ENCODE measurements at regions not wholly inside any gene's neighbourhood (a gene's known extent, or its start where the extent isn't known, plus 50 kb on each side); places are given as distances from the start of the nearest gene placed in this dataset.
A peak's percentile ranks its signal among the peaks of the same experiment; 100 is the strongest.
"Not testable (repeated sequence)": the region's sequence is repeated elsewhere in the genome, so short reads cannot be mapped to it uniquely, and the experiment has no call there.

DNA sequence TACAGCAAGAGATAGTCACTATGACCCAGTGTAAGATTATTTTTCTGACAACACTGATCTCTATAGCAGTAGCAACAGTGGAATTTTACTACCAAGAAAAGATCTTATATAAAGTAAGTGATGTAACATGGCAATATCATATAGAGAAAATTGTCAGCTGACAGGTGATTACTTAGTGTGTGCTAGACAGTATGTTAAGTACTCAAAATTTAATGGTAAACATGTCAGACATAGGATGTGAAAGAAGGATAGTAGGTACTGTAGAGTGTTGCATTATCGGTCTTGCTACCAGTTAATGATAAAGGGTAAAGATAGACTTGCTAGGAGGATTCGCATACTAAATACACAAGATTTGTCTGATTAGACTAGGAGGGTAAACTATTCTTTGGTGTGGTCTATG lies 247.4 kb downstream of the CYLC2 start:
- no peak for DNase-seq

DNA sequence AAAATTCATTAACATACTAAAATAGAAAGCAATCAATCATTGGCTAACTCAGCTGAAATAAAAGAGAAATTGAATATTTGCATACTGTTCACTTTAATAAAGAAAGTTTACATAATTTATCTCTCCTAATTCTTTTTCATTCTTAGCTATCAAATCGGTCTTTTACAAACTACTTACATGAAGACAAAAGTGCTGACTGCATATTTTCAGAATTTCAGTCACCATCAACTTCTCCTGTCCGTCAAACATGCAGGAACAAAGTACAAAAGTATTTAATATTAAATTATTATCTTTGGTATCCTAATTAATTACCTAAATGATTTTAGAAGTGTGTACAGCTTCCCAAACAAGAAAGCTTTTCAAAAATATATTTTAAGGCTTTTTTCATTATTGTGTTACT lies 248.4 kb downstream of the CYLC2 start:
- no peak for DNase-seq

- no peak for DNase-seq
Measured at GRCh38 chr9:103245369-103245768, 250.2 kb downstream of the CYLC2 start.

- no peak for DNase-seq
Measured at GRCh38 chr9:103261951-103262350, 266.8 kb downstream of the CYLC2 start.

DNA sequence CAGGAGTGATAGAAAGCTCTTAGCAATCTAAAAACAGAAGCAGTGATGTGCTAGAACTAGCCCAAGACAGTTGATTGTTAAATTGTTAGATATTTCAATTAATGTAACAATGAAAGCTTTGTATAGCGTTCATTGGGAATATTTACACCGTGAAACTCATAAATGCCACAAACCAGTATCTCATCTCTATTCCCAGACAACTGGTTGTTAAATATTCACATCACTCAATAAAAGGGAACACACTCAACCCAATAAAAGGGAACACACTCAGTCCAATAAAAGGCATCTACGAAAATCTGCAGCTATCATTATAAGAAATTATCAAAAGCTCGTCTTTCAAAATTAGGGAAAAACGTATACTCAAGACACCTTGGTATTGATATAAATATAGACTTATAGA lies 270.9 kb downstream of the CYLC2 start:
- DNase-seq = no peak

DNA sequence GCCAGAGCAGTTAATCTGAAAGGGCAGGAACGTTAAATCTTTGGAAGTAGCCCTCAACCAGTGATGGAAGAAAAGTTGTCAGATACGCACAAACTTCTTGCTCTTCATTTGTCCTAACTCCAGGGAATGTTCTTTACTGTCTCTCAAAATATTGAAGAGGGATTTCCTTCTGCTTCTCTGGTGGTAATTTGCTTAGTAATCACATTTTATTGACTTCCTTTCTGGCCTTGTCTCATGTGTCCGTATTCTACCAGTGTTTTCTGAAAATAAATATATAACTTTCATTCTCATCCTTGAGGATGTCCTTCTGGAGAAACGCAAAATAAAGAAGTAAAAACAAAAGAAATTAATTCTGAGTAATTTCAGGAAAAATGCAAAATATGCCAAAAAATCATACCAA lies 282.1 kb downstream of the CYLC2 start:
- DNase-seq = no peak

DNA sequence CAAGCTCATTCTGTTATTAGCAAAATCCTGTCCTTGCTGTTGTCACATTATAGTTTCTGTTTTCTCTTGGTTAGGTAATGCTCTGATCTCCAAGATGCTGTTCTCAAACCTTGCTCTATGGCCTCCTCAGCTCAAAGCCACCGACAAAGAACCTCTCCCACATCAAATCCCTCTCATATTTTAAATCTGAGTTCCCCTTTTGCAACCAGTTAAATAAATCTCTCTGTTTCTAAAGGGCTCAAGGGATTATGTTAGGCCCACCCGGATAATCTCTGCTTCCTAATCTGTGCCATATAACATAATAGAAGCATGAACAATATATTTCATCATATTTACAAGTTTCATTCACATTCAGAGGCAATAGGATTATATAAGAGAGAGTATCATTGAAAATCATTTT lies 286.0 kb downstream of the CYLC2 start:
- DNase-seq = no peak

DNA sequence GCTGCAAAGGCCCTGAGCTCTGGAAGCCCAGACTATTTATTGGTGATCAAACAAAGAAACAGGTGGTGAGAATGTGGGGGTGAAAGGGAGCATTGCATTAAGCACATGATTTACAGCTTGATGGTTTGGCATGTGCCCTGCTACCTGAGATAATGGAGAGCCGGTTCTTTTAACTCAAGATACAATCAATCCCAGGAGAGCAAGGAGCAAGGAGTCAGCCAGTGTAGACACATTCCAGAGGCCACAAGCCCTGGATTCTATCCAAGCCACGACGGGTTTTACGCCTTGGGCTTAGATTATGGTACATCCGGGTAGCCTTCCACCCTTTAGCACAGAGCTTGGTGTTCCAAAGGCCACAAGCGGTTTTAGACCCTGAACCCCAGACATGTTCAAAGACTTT lies 292.2 kb downstream of the CYLC2 start:
- DNase-seq = no peak

DNA sequence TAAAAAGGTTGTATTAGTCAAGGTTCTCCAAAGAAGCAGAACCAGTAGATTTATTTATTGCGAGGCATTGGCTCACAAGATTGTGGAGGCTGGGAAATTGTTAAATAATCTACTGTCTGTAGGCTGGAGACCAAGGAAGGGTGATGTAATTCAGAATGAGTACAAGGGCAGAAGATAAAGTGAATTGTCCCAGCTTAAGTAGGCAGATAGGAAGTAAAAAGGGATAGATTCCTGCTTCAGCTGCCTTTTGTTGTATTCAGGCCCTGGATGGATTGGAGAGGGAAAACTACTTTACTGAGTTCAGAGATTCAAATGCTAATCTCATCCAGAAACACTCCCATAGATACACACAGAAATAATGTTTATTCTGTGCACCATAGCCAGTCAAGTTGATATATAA lies 301.1 kb downstream of the CYLC2 start:
- no peak for DNase-seq

DNA sequence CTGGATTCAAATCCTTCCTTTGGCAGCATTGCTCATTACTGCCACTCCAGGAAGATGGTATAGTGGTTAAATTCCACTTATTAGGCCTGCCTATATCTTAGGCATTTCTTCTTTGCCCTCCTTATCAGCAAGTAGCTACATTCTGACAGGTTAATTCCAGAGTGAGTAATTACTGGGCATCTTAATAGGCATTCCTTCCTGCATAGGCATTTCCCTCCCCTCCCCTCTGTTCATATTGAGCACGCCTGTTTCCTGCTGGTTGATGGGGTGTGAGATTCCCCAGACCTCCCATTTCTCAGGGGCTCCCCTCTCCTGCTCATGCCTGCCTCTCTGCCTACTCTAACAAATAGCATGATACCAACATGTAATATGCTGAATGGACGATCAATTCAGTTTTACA lies 305.9 kb downstream of the CYLC2 start:
- DNase-seq = no peak

- no peak for DNase-seq
Measured at GRCh38 chr9:103304797-103305196, 309.7 kb downstream of the CYLC2 start.

DNA sequence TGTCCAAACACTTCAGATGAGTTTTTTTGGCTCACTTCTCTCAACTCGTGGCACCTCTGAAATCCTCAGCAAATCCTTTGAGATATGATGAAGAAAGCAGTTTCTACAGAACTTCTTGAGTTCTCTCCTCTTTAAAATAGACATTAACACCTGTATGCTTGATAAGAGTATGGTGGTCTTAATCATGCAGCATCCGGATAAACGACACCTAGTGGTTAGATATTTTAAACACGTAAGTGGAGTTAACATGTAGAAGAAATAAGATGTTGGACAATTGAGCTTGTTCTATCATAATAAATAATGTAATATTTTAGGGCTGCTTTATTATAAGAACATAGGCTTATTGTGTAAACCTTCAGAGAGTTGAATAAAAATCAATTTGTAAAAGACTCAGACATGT lies 324.8 kb downstream of the CYLC2 start:
- no peak for DNase-seq

- no peak for DNase-seq
Measured at GRCh38 chr9:103323699-103324098, 328.6 kb downstream of the CYLC2 start.

DNA sequence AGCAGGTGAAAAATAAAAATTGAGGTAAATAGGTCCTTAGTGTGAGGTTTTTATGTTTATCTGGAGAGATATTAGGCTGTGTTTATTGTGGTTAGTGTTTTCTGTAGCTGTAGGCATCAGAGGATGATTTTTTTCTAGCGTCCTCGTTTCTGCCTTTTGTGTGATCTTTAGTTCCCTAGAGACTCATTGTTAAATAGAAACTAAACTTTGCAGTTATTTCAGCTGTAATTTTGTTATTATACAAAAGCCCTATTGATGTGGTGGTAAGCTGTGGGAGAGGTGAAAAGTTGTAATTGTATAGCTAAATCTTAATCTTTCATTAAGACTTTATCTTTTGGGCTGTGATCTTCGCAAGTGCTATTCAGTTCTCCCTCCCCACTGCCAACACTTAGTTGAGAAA lies 340.3 kb downstream of the CYLC2 start:
- DNase-seq = no peak

DNA sequence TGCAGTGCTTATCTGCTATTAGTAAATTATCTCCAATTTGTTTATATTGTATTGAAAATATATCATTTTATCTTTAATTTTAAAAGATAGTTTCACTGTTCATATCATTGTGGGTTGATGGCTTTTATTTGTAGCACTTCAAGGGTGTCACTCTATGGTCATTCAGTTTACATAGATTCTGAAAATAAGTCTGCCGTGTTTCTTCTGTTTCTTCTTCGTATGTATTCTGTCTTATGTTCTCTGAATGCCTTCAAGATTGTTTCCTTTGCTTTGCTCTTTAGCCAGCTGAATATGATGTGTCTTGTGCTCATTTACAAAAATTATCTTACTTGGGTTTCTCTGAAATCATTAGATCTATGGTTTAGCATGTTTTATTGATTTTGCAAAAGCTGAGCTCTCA lies 359.9 kb downstream of the CYLC2 start:
- DNase-seq = no peak

GRCh38 chr9:103357980-103358379 lies 362.8 kb downstream of the CYLC2 start:
- not testable (repeated sequence) for DNase-seq

- DNase-seq = no peak
Measured at GRCh38 chr9:103361906-103362305, 366.8 kb downstream of the CYLC2 start.

GRCh38 chr9:103362986-103363385 lies 367.9 kb downstream of the CYLC2 start:
- DNase-seq = no peak

DNA sequence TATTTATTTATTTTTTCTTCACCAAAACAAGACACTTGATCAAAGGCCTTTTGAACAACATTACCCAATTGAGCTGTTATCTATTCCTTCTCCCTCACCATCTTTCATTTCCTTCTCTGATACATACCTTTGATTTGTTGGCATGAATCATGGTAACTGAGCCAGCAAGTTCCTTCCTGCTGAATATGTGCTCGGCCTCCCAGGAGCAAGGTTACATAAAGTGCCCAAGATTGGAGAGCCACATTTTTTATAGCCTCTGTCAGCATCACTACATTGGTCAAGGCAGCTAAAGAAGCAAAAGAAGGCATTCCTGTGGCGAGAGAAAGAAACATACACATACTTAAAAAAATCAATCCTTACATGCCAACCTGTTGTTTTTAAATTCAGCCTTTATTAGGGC lies 369.6 kb downstream of the CYLC2 start:
- no peak for DNase-seq

DNA sequence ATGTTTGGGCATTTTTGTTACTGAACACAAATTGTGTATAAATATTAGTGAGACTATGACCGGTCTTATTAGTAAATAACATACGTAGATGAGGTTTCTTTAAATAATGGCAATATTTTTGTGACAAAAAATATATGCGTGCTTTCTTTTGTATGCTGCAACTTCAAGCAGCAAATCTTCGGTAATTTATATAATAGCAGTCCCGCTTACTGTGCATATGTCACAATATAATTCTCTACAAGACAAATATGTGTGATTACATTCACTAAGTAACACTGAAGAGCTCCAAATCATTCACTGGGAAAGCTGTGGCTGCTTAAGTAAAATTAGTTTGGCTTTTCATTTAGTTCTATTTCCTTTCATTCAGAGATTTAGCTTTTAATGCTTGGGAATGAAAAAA lies 376.0 kb downstream of the CYLC2 start:
- no peak for DNase-seq

DNA sequence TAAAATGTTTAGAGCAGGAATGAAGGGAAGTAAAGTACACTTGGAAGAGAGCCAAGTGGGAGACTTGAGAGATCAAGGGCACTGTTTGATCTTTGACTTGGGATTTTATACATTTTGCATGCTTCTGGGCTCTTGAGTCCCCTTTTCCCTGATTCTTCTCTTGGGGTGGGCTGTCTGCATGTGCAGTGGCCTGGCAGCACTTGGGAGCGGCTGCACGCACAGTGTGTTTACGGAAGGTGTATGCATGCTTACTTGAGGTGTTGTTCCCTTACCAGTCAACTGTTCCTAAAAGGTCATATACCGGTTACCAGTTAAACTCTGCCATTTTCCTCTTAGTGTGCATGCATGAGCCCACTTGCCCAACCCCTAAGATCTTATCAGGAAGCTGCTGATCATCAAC lies 377.7 kb downstream of the CYLC2 start:
- DNase-seq = no peak

GRCh38 chr9:103377667-103378066 lies 382.5 kb downstream of the CYLC2 start:
- no peak for DNase-seq

GRCh38 chr9:103397868-103398600 lies 402.9 kb downstream of the CYLC2 start:
- peak in 1 of 2 donors; percentile 7 for DNase-seq

GRCh38 chr9:103399535-103399934 lies 404.4 kb downstream of the CYLC2 start:
- DNase-seq = no peak

- no peak for DNase-seq
Measured at GRCh38 chr9:103407260-103407659, 412.1 kb downstream of the CYLC2 start.

DNA sequence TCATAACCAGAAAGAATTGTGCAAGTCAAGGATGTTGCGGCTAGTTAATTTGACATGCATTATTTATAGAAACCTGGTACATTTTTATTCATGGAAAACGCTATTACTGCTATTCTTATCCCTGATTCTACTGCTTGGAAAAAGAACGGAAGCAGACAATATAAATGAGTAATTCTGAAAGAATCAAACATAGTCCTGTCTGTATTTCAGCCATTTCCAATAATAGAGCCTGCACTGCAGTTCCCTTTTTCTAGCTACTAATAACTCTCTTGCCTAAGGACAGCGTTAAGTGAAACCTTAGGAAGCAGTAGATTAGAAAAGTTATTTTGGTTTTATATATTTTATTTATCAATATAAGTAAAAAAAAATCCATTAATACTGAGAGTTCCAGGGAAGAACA lies 414.9 kb downstream of the CYLC2 start:
- no peak for DNase-seq
